SK-N-SH (cell line): ENCODE measurements at regions not wholly inside any gene's neighbourhood (a gene's known extent, or its start where the extent isn't known, plus 50 kb on each side); places are given as distances from the start of the nearest gene placed in this dataset.
A peak's percentile ranks its signal among the peaks of the same experiment; 100 is the strongest.

Experiments
- CTCF ChIA-PET: fragments of 300-600, 350-600 bp; formaldehyde crosslinking; extraction: SDS; loops from one replicate; lab custom pipeline; 2021; lab: Yijun Ruan, JAX
- POLR2A ChIA-PET: fragments of 350-600 bp; sonication (Branson Sonifier 250); formaldehyde crosslinking; extraction: SDS; loops from one replicate; lab custom pipeline; 2020; ENCODE audit warnings: antibody characterized with exemption, inconsistent platforms; lab: Yijun Ruan, JAX
- DNase-seq: peaks from one replicate; pipeline ENCODE4 v3.0.0; 2012
- H2AFZ ChIP-seq: fragments of 200-600 bp; sonication (generic); 2 replicates; pipeline ENCODE4 v1.8.1; 2016; ENCODE audit warnings: antibody characterized with exemption, mild to moderate bottlenecking, low read depth
- H3F3A ChIP-seq: fragments of 200-600 bp; sonication (generic); replicated peaks from 2 replicates; pipeline ENCODE3; 2016; ENCODE audit warnings: antibody characterized with exemption, mild to moderate bottlenecking; ENCODE audit not compliant: insufficient read depth
- H3K27ac ChIP-seq, 2 experiments: fragments of 200-500 bp in 1 of 2; fragments of 200-600 bp in 1 of 2; sonication (Bioruptor generic) in 1 of 2; sonication (generic), shearing (Covaris generic) in 1 of 2; 2 replicates each; pipeline versions ENCODE4 v1.5.1 to v1.6.1; 2014 to 2016; ENCODE audit warnings: low read depth in 2 of 2, inconsistent platforms in 1 of 2, low read length in 1 of 2, mild to moderate bottlenecking in 1 of 2, mixed read lengths in 1 of 2
- H3K27me3 ChIP-seq: fragments of 200-600 bp; sonication (generic), shearing (Covaris generic); 2 replicates; pipeline ENCODE4 v1.6.1; 2016; ENCODE audit warnings: mixed run types; ENCODE audit not compliant: insufficient read depth
- H3K36me3 ChIP-seq, 2 experiments: fragments of 200-500 bp in 1 of 2; fragments of 200-600 bp in 1 of 2; sonication (Bioruptor generic) in 1 of 2; sonication (generic) in 1 of 2; replicated peaks in 1 of 2; 2 replicates each; pipeline versions ENCODE3 to v1.5.1; 2014 to 2016; ENCODE audit warnings: low read length in 1 of 2, mild to moderate bottlenecking in 1 of 2; ENCODE audit not compliant: insufficient read depth in 2 of 2, control insufficient read depth in 1 of 2
- H3K4me1 ChIP-seq, 2 experiments: fragments of 200-500 bp in 1 of 2; fragments of 200-600 bp in 1 of 2; sonication (Bioruptor generic) in 1 of 2; sonication (generic), shearing (Covaris generic) in 1 of 2; 2 replicates each; pipeline versions ENCODE4 v1.5.1 to v1.6.1; 2014 to 2016; ENCODE audit warnings: low read depth in 1 of 2, low read length in 1 of 2, mixed run types in 1 of 2; ENCODE audit not compliant: insufficient read depth in 2 of 2, control insufficient read depth in 1 of 2
- H3K4me2 ChIP-seq: fragments of 200-600 bp; sonication (generic), shearing (Covaris generic); 2 replicates; pipeline ENCODE4 v1.6.1; 2017; ENCODE audit warnings: mixed run types
- H3K4me3 ChIP-seq, 2 experiments: fragments of 200-500 bp in 1 of 2; fragments of 200-600 bp in 1 of 2; sonication (Bioruptor generic) in 1 of 2; sonication (generic), shearing (Covaris generic) in 1 of 2; 2 replicates each; pipeline versions ENCODE4 v1.5.1 to v1.8.1; 2014 to 2016; ENCODE audit warnings: low read depth in 2 of 2, inconsistent platforms in 1 of 2, low read length in 1 of 2, mild to moderate bottlenecking in 1 of 2, mixed read lengths in 1 of 2, moderate library complexity in 1 of 2
- H3K79me2 ChIP-seq: fragments of 200-600 bp; sonication (generic); 2 replicates; pipeline ENCODE4 v1.8.1; 2017; ENCODE audit warnings: mild to moderate bottlenecking; ENCODE audit not compliant: insufficient read depth
- H3K9ac ChIP-seq: fragments of 200-600 bp; sonication (generic); 2 replicates; pipeline ENCODE4 v1.6.1; 2017; ENCODE audit warnings: mixed run types
- H3K9me2 ChIP-seq: fragments of 200-600 bp; sonication (generic); 2 replicates; pipeline ENCODE4 v1.6.1; 2017; ENCODE audit warnings: mixed run types
- H3K9me3 ChIP-seq: fragments of 200-600 bp; sonication (generic); 2 replicates; pipeline ENCODE4 v1.6.1; 2017; ENCODE audit warnings: mixed run types, mild to moderate bottlenecking, moderate library complexity
- H4K20me1 ChIP-seq: fragments of 200-600 bp; sonication (generic); 2 replicates; pipeline ENCODE4 v1.6.1; 2017; ENCODE audit warnings: mild to moderate bottlenecking, mixed run types; ENCODE audit not compliant: insufficient read depth
- CHD2 ChIP-seq: fragments of 150-350 bp; IDR thresholded peaks from 2 replicates; pipeline ENCODE4 v1.6.1; 2018; ENCODE audit warnings: low read length; ENCODE audit not compliant: partially characterized antibody
- CTCF ChIP-seq: fragments of 200-600 bp; sonication (generic); IDR thresholded peaks from 2 replicates; pipeline ENCODE4 v1.6.1; 2017; ENCODE audit warnings: antibody characterized with exemption, mild to moderate bottlenecking, moderate library complexity
- ELF1 ChIP-seq: IDR thresholded peaks from 2 replicates; pipeline ENCODE4 v1.4.0; 2012
- EP300 ChIP-seq, 2 experiments: IDR thresholded peaks; 2 replicates each; pipeline versions ENCODE4 v1.4.0 to v1.6.1; 2012; ENCODE audit warnings: borderline replicate concordance in 1 of 2, low read depth in 1 of 2, low read length in 1 of 2
- FOSL2 ChIP-seq: IDR thresholded peaks from 2 replicates; pipeline ENCODE4 v1.4.0; 2012; ENCODE audit warnings: low read depth, mild to moderate bottlenecking, moderate library complexity, borderline replicate concordance
- FOXM1 ChIP-seq: IDR thresholded peaks from 2 replicates; pipeline ENCODE4 v1.4.0; 2012; ENCODE audit warnings: low read depth, mild to moderate bottlenecking
- GABPA ChIP-seq: IDR thresholded peaks from 2 replicates; pipeline ENCODE4 v1.4.0; 2012; ENCODE audit warnings: low read depth, mild to moderate bottlenecking
- GATA2 ChIP-seq: sonication (generic); formaldehyde crosslinking; IDR thresholded peaks from 2 replicates; pipeline ENCODE4 v1.5.0; 2020; ENCODE audit warnings: mild to moderate bottlenecking, missing genetic modification reagents
- MAX ChIP-seq: IDR thresholded peaks from 2 replicates; pipeline ENCODE4 v1.4.0; 2012; ENCODE audit warnings: low read depth
- MEF2A ChIP-seq: IDR thresholded peaks from 2 replicates; pipeline ENCODE4 v1.4.0; 2012; ENCODE audit warnings: low read depth, borderline replicate concordance
- MXI1 ChIP-seq: IDR thresholded peaks from 2 replicates; pipeline ENCODE4 v1.6.1; 2012; ENCODE audit warnings: mild to moderate bottlenecking, low read depth, low read length, improper control_type of control experiment
- NFIC ChIP-seq: IDR thresholded peaks from 2 replicates; pipeline ENCODE4 v1.4.0; 2012; ENCODE audit warnings: borderline replicate concordance
- POLR2AphosphoS5 ChIP-seq: IDR thresholded peaks from 2 replicates; pipeline ENCODE4 v1.6.1; 2012; ENCODE audit warnings: low read depth, low read length
- RAD21 ChIP-seq: IDR thresholded peaks from 2 replicates; pipeline ENCODE4 v1.6.1; 2012; ENCODE audit warnings: mild to moderate bottlenecking, low read length
- RXRA ChIP-seq: IDR thresholded peaks from 2 replicates; pipeline ENCODE4 v1.4.0; 2012; ENCODE audit warnings: low read depth, mild to moderate bottlenecking, borderline replicate concordance
- SMC3 ChIP-seq: IDR thresholded peaks from 2 replicates; pipeline ENCODE4 v1.6.1; 2012; ENCODE audit warnings: low read depth, low read length, improper control_type of control experiment
- TAF1 ChIP-seq: IDR thresholded peaks from 2 replicates; pipeline ENCODE4 v1.6.1; 2012; ENCODE audit warnings: low read depth, mild to moderate bottlenecking, low read length, moderate library complexity, borderline replicate concordance
- TEAD4 ChIP-seq: IDR thresholded peaks from 2 replicates; pipeline ENCODE4 v1.4.0; 2012; ENCODE audit warnings: mild to moderate bottlenecking, borderline replicate concordance; ENCODE audit not compliant: insufficient read depth
- USF1 ChIP-seq: IDR thresholded peaks from 2 replicates; pipeline ENCODE4 v1.4.0; 2012; ENCODE audit warnings: low read depth, borderline replicate concordance
- USF2 ChIP-seq: fragments of 150-350 bp; IDR thresholded peaks from 2 replicates; pipeline ENCODE4 v1.6.1; 2017; ENCODE audit warnings: antibody characterized with exemption, low read length, low read depth, borderline replicate concordance
- YY1 ChIP-seq: IDR thresholded peaks from 2 replicates; pipeline ENCODE4 v1.4.0; 2012; ENCODE audit warnings: low read depth, mild to moderate bottlenecking
- ZBTB33 ChIP-seq: IDR thresholded peaks from 2 replicates; pipeline ENCODE4 v1.4.0; 2012; ENCODE audit warnings: low read depth, borderline replicate concordance
- WGBS: methylation state at CpG from one replicate; pipeline ENCODE4 v1.1.6; 2017; ENCODE audit warnings: low lambda C conversion rate; 5-methylcytosine and 5-hydroxymethylcytosine counted together

- TF ChIP-seq ZBTB33 = no peak
- no peak for TF ChIP-seq TEAD4
- no peak for TF ChIP-seq ELF1
- TF ChIP-seq FOSL2 = no peak
- no peak for TF ChIP-seq POLR2AphosphoS5
- no peak for TF ChIP-seq GATA2 (CRISPR knock-in tag)
- TF ChIP-seq RXRA = no peak
- no peak for TF ChIP-seq FOXM1
- no peak for TF ChIP-seq USF1
- TF ChIP-seq, all 33 proteins: peak for 0
These were observed 518.2 kb upstream of the ZEB2 start (continued) for GRCh38 chr2:145038041-145038525.

- Histone ChIP-seq H3K36me3 (no peaks in the 10 kb centered on the region), H3K79me2 (no peaks in the 10 kb centered on the region), H3F3A (no peaks in the 10 kb centered on the region), H3K9me2 (no peaks in the 10 kb centered on the region), H3K9ac (no peak overlapping the region), H2AFZ (no peak overlapping the region), H3K27me3 (no peaks in the 10 kb centered on the region), H3K9me3 (no peaks in the 10 kb centered on the region)
- 71% methylated on average over 6 of the region's 6 CpGs for WGBS
- CTCF ChIA-PET = no interaction called here
- TF ChIP-seq CHD2 (no peak), MXI1 (no peak), FOXM1 (no peak), EP300 (IDR thresholded peaks at IDR 0.05; ENCODE audit: borderline replicate concordance in 1 of 2, low read depth in 1 of 2, low read length in 1 of 2) (no peak), MAX (no peak), RAD21 (no peak), TAF1 (no peak), CTCF (no peak), NFIC (no peak), USF1 (no peak), USF2 (no peak), GATA2 (CRISPR knock-in tag) (no peak), YY1 (no peak), GABPA (no peak), MEF2A (no peak), TEAD4 (no peak), ELF1 (no peak), SMC3 (no peak)
- TF ChIP-seq, all 33 proteins: peak for 0
- H4K20me1 ChIP-seq = no peaks in the 10 kb centered on the region
- H3K27ac ChIP-seq = peak overlapping the region in 1 of 2 experiments; percentile 65; a peak in 1 of 4 replicates
- no peak overlapping the region for H3K4me2 ChIP-seq
- H3K4me1 ChIP-seq = peaks cover 0 to 5% of the 10 kb centered on the region in 2 experiments; a peak in 3 of 4 replicates
- DNase-seq = no peak
- no peak overlapping the region for H3K4me3 ChIP-seq
- POLR2A ChIA-PET = no interaction called here
These were observed 516.6 kb upstream of the ZEB2 start for GRCh38 chr2:145036421-145037011.
